GM18909 (cell line): ENCODE measurements at regions not wholly inside any gene's neighbourhood (a gene's known extent, or its start where the extent isn't known, plus 50 kb on each side); places are given as distances from the start of the nearest gene placed in this dataset.
"Not testable (repeated sequence)": the region's sequence is repeated elsewhere in the genome, so short reads cannot be mapped to it uniquely, and the experiment has no call there.

ENCODE experiments used
- ATAC-seq: cut with Tn5 transposase; IDR thresholded peaks from one replicate; pipeline ENCODE4 v1.9.1; 2021; ENCODE audit warnings: mild to moderate bottlenecking; ENCODE audit not compliant: unreplicated experiment, poor library complexity

DNA sequence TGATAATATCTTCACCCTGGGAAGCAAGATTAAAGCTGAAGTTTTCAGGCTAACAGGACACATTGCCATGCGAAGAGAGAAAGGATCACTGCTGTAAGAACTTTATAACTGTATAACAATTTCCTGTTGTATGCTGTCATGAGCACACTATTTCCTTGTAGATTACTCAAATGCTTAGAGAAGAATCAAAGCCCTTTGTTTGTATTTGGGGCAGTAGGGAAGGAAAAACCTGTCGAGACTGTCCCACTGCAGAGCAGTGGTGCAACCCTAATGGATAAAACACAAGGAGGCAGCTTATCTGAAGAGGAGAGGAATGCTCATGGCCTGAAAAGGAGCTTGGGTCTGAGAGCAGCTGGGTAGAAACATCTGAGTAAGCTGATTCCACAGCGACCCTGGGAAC is 327.7 kb upstream of the NPSR1 start:
- no peak for ATAC-seq

- ATAC-seq: no peak
Observed at GRCh38 chr7:34331102-34331501, 326.9 kb upstream of the NPSR1 start.

- ATAC-seq: no peak
Observed at GRCh38 chr7:34332006-34332405, 326.0 kb upstream of the NPSR1 start.

- ATAC-seq: no peak
Observed at GRCh38 chr7:34333184-34333583, 324.8 kb upstream of the NPSR1 start.

GRCh38 chr7:34333925-34334324 is 324.1 kb upstream of the NPSR1 start:
- no peak for ATAC-seq

DNA sequence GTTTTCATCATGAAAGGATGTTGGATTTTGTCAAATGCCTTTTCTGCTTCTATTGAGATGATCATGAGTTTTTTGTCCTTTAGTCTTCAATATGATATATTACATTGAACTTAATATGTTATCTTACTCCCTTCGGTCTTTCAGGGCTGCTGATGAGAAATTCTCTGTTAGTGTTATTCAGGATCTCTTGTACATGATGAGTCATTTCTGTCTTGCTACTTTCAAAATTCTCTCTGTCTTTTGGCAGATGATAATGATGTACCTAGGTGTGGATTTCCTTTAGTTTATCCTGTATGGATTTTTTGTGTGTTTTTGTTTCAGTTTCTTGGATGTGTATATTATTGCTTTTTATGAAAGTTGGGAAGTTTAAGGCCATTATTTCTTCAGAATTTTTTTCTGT is 320.9 kb upstream of the NPSR1 start:
- no peak for ATAC-seq

DNA sequence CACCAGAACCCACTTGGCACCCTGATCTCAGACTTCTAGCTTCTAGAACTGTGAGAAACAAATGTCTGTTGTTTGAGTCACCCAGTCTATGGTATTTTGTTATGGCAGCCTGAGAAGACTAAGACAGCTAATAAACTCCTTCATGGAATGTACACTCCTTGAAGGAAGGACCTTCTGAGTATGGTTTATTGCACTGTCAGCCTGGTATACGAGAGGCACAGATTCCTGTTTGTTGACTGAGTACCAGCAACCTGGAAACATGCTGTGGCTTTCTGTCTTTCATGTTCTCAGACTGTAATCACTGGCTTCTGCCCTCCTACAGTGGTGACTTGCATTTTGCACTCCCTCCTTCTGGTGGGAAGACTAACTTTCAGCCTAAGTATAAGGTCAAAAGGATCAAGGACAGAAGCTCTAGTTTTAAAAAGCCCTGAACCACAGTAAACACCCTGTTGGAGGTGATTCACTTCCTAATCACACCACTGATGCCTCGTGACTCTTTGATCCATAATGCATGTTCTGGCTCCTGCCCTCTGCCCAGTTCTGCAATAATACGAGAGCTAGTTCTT is 319.0 kb upstream of the NPSR1 start:
- ATAC-seq: no peak

DNA sequence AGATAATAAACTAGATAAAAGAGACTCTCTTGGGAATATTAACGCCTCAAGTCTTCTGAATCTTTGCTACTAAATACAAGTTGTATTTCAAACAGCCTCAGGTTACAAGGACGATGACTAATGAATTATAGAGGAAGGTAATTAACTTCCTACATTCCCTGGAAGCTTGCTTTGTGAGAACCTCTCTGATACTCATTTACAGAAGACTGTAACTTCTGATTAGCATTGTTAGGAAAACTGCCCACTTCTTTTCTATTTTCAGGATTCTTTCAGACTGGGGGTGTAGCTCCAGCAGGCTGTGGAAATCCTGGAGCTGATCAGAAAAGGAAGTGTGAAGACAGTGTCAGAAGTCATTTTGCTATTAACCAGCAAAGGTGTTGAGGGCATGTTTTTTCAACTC is 316.7 kb upstream of the NPSR1 start:
- ATAC-seq: no peak

- ATAC-seq: no peak
Observed at GRCh38 chr7:34342387-34342786, 315.6 kb upstream of the NPSR1 start.

- no peak for ATAC-seq
Observed at GRCh38 chr7:34343667-34344066, 314.4 kb upstream of the NPSR1 start.

DNA sequence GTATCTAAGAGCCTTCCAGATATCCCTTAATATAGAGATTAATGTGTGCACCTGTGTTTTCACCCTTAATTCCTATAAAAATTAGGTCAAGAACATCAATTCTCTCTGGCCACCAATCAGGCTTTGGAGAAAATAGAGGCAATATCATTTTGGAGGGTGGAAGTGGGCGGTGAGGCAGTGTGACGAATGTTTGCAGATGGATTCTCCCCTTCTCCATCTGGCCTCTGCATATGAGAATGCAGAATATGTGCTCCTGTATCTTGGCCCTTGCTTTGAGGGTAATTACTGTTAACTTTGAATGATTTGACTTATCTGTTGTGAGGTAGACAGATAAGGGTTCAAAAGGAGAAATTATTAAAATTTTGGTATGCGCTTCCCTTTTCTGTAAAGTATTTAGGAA is 304.0 kb upstream of the NPSR1 start:
- ATAC-seq: no peak

DNA sequence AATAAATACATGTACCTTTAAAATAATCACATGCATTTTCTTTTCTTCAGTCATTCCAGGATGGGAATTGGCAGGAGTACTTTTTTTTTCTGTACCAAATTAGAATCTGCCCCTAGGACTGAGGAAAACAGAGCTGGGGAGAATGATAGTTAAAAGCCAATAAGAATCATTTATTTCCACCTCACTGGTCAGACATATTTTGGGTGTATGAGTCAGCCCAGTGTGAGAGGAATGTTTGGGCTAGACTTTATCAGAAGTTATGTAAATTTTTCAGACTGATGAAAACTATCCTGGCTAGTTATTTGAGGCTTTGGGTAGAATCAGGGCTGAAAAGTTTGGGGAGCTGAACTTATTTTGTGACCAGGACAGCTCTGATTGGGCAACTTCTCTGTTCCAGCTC is 303.1 kb upstream of the NPSR1 start:
- ATAC-seq: no peak

GRCh38 chr7:34357068-34357467 is 300.9 kb upstream of the NPSR1 start:
- no peak for ATAC-seq

GRCh38 chr7:34357946-34358345 is 300.1 kb upstream of the NPSR1 start:
- ATAC-seq: no peak

DNA sequence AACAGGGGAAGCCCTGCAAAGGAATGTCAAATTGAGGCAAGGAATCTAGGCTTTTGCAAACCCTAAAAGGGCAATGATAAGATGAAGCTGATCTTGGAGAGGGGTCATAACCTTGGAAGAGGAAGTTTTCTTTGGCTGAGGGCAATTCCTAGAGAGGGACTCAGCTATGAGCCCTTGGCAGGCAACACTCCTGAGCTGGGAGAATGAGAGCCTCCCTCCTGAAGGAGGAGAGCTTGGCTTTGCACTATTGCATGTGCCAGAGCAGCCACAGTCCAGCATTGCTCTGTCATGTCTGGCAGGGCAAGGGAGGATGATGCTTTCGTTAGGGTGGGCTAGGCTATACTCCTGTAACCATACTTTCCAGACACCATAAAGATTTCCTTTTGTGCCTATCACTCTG is 299.4 kb upstream of the NPSR1 start:
- not testable (repeated sequence) for ATAC-seq

- no peak for ATAC-seq
Observed at GRCh38 chr7:34361663-34362250, 296.3 kb upstream of the NPSR1 start.

DNA sequence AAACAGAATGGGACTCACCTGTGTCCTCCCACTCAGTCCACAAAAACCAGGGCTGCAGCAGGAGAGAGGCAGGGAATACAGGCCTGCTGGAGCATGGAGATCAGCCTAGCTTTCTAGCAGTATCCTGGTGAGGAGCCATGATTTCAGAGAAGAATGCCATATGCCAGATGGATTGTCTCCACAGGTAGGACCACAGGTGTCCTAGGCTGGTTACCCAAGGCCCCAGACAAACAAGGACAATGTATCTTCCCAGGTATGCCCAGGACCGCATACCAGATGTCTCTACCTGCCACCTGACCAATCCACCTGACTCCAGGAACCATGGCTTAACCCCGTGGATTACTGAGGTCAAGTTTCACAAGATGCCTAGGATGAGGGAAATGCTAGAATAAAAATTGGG is 295.4 kb upstream of the NPSR1 start:
- no peak for ATAC-seq

DNA sequence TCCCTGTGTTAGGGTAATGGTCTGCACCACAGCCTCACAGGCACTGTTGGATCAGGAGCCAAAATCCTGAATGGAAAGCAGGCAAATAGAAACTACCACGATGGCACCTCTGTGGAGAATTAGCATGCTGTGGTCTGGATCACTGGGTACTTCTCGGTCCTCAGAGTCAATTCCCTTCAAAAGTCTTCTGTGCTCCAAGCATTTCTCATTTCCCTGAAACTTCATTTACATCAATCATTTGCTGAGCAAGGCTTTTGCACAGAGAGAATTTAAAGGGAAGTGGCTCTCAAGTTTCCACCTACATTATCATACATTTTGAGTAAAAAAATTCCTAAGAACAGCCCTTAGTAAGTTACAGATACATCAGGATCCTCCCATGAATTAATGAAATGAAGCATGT is 293.9 kb upstream of the NPSR1 start:
- ATAC-seq: no peak

DNA sequence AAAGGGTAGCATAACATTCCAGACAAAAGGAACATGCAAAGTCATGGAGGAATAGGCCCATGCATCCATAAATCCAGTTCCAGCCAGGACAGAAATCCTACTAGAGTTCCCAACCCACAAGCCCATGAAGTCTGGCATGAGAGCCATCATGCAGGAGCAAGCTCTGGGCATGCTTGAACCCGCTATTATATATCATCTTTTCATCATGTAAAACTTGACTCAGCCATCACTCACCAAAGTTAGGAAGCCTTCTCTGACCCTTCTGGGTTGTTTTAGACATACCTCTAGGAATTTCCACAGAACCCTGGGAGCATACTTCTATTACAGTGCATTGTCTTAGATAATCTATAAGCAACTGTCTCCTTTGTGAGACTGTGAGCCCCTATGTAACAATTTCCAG is 293.0 kb upstream of the NPSR1 start:
- no peak for ATAC-seq

DNA sequence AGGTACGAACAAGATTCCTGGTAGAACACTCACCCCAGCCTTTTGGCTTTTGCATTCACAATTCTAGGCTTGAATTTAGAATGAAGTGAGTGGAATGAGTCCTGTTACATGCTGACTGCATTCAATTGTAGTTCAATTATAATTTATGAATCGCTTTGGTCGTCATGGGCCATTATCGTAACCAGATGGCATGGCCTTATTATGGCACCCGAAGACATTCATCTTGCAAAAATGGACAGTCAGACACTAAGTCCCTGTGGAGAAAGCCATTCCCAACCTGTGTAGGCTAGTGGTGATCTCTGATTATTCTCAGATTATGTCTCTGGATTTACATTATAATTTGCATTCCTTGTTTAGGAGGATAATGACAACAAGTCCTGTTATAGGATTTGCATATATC is 292.4 kb upstream of the NPSR1 start:
- ATAC-seq: no peak

DNA sequence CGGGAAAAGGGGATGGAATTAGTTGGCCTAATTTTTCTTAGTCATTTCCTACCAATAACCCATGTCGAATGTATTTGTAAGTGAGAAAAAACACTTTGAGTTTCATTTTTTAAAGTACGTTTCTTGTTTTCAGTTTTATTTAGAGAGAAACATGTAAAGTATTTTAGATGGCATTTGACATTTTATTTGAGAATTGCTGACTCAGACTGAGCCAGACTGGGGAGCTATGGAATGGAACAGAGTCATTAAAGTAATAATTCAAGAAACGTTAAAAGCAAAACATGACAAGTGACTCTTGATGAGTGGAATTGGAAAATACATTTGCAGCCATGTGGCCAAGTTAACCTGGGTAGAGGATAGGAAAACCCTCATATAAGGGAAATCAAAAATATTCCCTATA is 286.1 kb upstream of the NPSR1 start:
- no peak for ATAC-seq

- ATAC-seq: no peak
Observed at GRCh38 chr7:34373940-34374339, 284.1 kb upstream of the NPSR1 start.
